Panc1 (cell line): ENCODE measurements at regions not wholly inside any gene's neighbourhood (a gene's known extent, or its start where the extent isn't known, plus 50 kb on each side); places are given as distances from the start of the nearest gene placed in this dataset.
"Not testable (repeated sequence)": the region's sequence is repeated elsewhere in the genome, so short reads cannot be mapped to it uniquely, and the experiment has no call there.

Experiments
- ATAC-seq: fragments of 200-7000 bp; cut with Tn5 transposase; 2 replicates; pipeline ENCODE4 v1.9.1; 2020; ENCODE audit warnings: mild to moderate bottlenecking, moderate library complexity
- BruUV-seq: library from RNA; stranded (reverse); fragments of 400-500 nt; replicated peaks from 2 replicates; lab custom pipeline; 2021; lab: Mats Ljungman, UMichigan
- CTCF ChIA-PET: fragments of 300-600 bp; sonication (Branson Sonifier 250); formaldehyde crosslinking; loops from one replicate; lab custom pipeline; 2022; ENCODE audit warnings: antibody characterized with exemption; lab: Charles Lee
- POLR2A ChIA-PET: fragments of 300-600 bp; sonication (Branson Sonifier 250); formaldehyde crosslinking; loops from one replicate; lab custom pipeline; 2022; ENCODE audit warnings: antibody characterized with exemption; lab: Charles Lee
- DNase-seq: peaks from one replicate; pipeline ENCODE4 v3.0.0-alpha.2; 2010; ENCODE audit warnings: low read depth, low spot score
- H3K27ac ChIP-seq: 2 replicates; pipeline ENCODE4 v1.5.1; 2011; ENCODE audit warnings: mild to moderate bottlenecking, low read length, inconsistent platforms
- H3K27me3 ChIP-seq: fragments of 200-500 bp; sonication (Bioruptor generic); 2 replicates; pipeline ENCODE4 v1.6.0; 2014; ENCODE audit warnings: low read length, inconsistent platforms; ENCODE audit not compliant: control insufficient read depth, insufficient read depth
- H3K36me3 ChIP-seq: fragments of 200-500 bp; sonication (Bioruptor generic); 2 replicates; pipeline ENCODE4 v1.5.1; 2014; ENCODE audit warnings: inconsistent platforms, mild to moderate bottlenecking, low read length, moderate library complexity; ENCODE audit not compliant: control insufficient read depth, insufficient read depth
- H3K4me1 ChIP-seq: 2 replicates; pipeline ENCODE4 v1.5.1; 2011; ENCODE audit warnings: inconsistent platforms, mild to moderate bottlenecking, low read length, moderate library complexity; ENCODE audit not compliant: control insufficient read depth, insufficient read depth
- H3K4me3 ChIP-seq, 2 experiments: 2 replicates each; pipeline ENCODE4 v1.5.1; 2011 to 2012; ENCODE audit warnings: low read depth in 2 of 2, low read length in 2 of 2, mild to moderate bottlenecking in 2 of 2, inconsistent platforms in 1 of 2, moderate library complexity in 1 of 2
- H3K9me3 ChIP-seq: fragments of 200-500 bp; sonication (Bioruptor generic); 2 replicates; pipeline ENCODE4 v1.5.1; 2014; ENCODE audit warnings: low read depth, mild to moderate bottlenecking, inconsistent platforms, low read length, moderate library complexity; ENCODE audit not compliant: control insufficient read depth, insufficient read depth
- CTCF ChIP-seq: fragments of 450-650 bp; IDR thresholded peaks from 2 replicates; pipeline ENCODE4 v1.5.1; 2017; ENCODE audit warnings: mild to moderate bottlenecking
- POLR2AphosphoS5 ChIP-seq: IDR thresholded peaks from 2 replicates; pipeline ENCODE4 v1.6.1; 2012; ENCODE audit warnings: mild to moderate bottlenecking, low read depth, low read length, moderate library complexity
- SIN3A ChIP-seq: IDR thresholded peaks from 2 replicates; pipeline ENCODE4 v1.6.1; 2012; ENCODE audit warnings: low read depth, mild to moderate bottlenecking, low read length, moderate library complexity, borderline replicate concordance; ENCODE audit not compliant: insufficient read depth
- TCF7L2 ChIP-seq: IDR thresholded peaks from 2 replicates; pipeline ENCODE4 v1.6.1; 2011; ENCODE audit warnings: mild to moderate bottlenecking, low read depth, low read length, inconsistent platforms
- in situ Hi-C: cut with HindIII; loops from 2 replicates; pipeline ENCODE4 v1.10.0; 2016; ENCODE audit warnings: low sequenced_read_pairs, low pct_unique_long_range_greater_than_20kb
- intact Hi-C: fragments of 100-400 bp; cut with micrococcal nuclease; formaldehyde crosslinking; loops from one replicate; pipeline ENCODE4 v1.10.0; 2022; ENCODE audit not compliant: unreplicated experiment
- TF ChIP-seq, protein P1 (sequence below), 2 experiments: IDR thresholded peaks; 2 replicates each; pipeline ENCODE4 v1.6.1; 2011 to 2012; ENCODE audit warnings: low read depth in 2 of 2, control low read depth in 1 of 2, low read length in 1 of 2, mild to moderate bottlenecking in 1 of 2, moderate library complexity in 1 of 2; ENCODE audit not compliant: insufficient read depth in 1 of 2

- no peaks in the 10 kb centered on the region for H3K4me1 ChIP-seq
Observed at GRCh38 chr4:123183308-123183707, 213.3 kb upstream of the SPRY1 start.

DNA sequence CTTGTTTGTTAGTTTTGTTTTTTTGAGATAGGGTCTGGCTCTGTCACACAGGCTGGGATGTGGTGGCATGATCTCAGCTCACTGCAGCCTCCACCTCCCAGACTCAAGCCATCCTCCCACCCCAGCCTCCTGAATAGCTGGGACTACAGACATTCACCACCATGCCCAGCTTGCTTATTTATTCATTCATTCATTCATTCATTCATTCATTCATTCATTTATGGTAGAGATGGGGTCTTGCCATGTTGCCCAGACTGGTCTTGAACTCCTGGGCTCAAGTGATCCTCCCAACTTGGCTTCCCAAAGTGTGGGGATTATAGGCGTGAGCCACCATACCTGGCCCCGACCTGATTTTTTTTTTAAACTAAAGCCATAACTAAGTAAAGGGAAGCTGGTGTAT, 212.8 kb upstream of the SPRY1 start:
- in situ Hi-C loops, DNase-seq, H3K4me3 ChIP-seq, H3K27me3 ChIP-seq, H3K9me3 ChIP-seq, H3K36me3 ChIP-seq, BruUV-seq, CTCF ChIA-PET, ATAC-seq, POLR2A ChIA-PET, H3K27ac ChIP-seq, H3K4me1 ChIP-seq, intact Hi-C loops: not testable (repeated sequence)

More at GRCh38 chr4:123183308-123183707, 213.3 kb upstream of the SPRY1 start:
- Histone ChIP-seq H3K27ac (no peak overlapping the region), H3K9me3 (no peaks in the 10 kb centered on the region), H3K36me3 (no peaks in the 10 kb centered on the region), H3K4me3 (no peak overlapping the region), H3K27me3 (no peaks in the 10 kb centered on the region)
- DNase-seq = no peak
- intact Hi-C loops (no loop called here), in situ Hi-C loops (no loop called here)
- no peak for ATAC-seq
- BruUV-seq = no TSS peak
- CTCF ChIA-PET = no interaction called here
- POLR2A ChIA-PET = no interaction called here
- TF ChIP-seq CTCF = no peak
- no peak for TF ChIP-seq POLR2AphosphoS5
- TF ChIP-seq, protein P1, sequence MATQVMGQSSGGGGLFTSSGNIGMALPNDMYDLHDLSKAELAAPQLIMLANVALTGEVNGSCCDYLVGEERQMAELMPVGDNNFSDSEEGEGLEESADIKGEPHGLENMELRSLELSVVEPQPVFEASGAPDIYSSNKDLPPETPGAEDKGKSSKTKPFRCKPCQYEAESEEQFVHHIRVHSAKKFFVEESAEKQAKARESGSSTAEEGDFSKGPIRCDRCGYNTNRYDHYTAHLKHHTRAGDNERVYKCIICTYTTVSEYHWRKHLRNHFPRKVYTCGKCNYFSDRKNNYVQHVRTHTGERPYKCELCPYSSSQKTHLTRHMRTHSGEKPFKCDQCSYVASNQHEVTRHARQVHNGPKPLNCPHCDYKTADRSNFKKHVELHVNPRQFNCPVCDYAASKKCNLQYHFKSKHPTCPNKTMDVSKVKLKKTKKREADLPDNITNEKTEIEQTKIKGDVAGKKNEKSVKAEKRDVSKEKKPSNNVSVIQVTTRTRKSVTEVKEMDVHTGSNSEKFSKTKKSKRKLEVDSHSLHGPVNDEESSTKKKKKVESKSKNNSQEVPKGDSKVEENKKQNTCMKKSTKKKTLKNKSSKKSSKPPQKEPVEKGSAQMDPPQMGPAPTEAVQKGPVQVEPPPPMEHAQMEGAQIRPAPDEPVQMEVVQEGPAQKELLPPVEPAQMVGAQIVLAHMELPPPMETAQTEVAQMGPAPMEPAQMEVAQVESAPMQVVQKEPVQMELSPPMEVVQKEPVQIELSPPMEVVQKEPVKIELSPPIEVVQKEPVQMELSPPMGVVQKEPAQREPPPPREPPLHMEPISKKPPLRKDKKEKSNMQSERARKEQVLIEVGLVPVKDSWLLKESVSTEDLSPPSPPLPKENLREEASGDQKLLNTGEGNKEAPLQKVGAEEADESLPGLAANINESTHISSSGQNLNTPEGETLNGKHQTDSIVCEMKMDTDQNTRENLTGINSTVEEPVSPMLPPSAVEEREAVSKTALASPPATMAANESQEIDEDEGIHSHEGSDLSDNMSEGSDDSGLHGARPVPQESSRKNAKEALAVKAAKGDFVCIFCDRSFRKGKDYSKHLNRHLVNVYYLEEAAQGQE (IDR thresholded peaks at IDR 0.05; ENCODE audit: insufficient read depth in 1 of 2, low read depth in 2 of 2, low read length in 1 of 2) = no peak
- TF ChIP-seq SIN3A = no peak
- TF ChIP-seq TCF7L2 = no peak

GRCh38 chr4:123186731-123187130, 209.9 kb upstream of the SPRY1 start:
- no peak overlapping the region for H3K4me3 ChIP-seq
- BruUV-seq = no TSS peak
- in situ Hi-C loops = no loop called here
- H3K27ac ChIP-seq = no peak overlapping the region
- TF ChIP-seq, protein P1 (IDR thresholded peaks at IDR 0.05; ENCODE audit: insufficient read depth in 1 of 2, low read depth in 2 of 2, low read length in 1 of 2) = no peak
- TF ChIP-seq POLR2AphosphoS5 (no peak), TCF7L2 (no peak), CTCF (no peak), SIN3A (no peak)
- no peaks in the 10 kb centered on the region for H3K4me1 ChIP-seq
- no peak for ATAC-seq
- DNase-seq = no peak
- ChIA-PET POLR2A (no interaction called here), CTCF (no interaction called here)
- no peaks in the 10 kb centered on the region for H3K36me3 ChIP-seq
- no peaks in the 10 kb centered on the region for H3K9me3 ChIP-seq
- intact Hi-C loops = no loop called here
- no peaks in the 10 kb centered on the region for H3K27me3 ChIP-seq
